H1 (cell line): ENCODE measurements at regions not wholly inside any gene's neighbourhood (a gene's known extent, or its start where the extent isn't known, plus 50 kb on each side); places are given as distances from the start of the nearest gene placed in this dataset.

Experiments used
- CTCF ChIA-PET: fragments of 300-600 bp; sonication (Branson Sonifier 250); formaldehyde crosslinking; loops from one replicate; lab custom pipeline; 2021; ENCODE audit not compliant: partially characterized antibody; lab: Charles Lee
- POLR2A ChIA-PET: fragments of 300-600 bp; sonication (Branson Sonifier 250); formaldehyde crosslinking; loops from one replicate; lab custom pipeline; 2021; ENCODE audit warnings: inconsistent platforms; ENCODE audit not compliant: partially characterized antibody; lab: Charles Lee
- DNase-seq, 2 experiments: peaks; one replicate each; pipeline versions ENCODE4 v3.0.0 to v3.0.0-alpha.2; 2010 to 2022; ENCODE audit warnings: low spot score in 2 of 2, low read depth in 1 of 2, mixed read lengths in 1 of 2
- FAIRE-seq: peaks from 2 replicates; lab custom pipeline; 2011; peaks lifted over from hg19 to GRCh38; lab: Jason Lieb, UNC
- H2AFZ ChIP-seq: 2 replicates; pipeline ENCODE4 v1.8.1; 2012; ENCODE audit warnings: low read length, inconsistent platforms
- H2AK5ac ChIP-seq: 2 replicates; pipeline ENCODE4 v1.6.1; 2013; ENCODE audit warnings: low read depth, low read length
- H2BK120ac ChIP-seq: replicated peaks from 2 replicates; pipeline ENCODE3; 2013; ENCODE audit warnings: low read depth, low read length, inconsistent platforms
- H2BK12ac ChIP-seq: 2 replicates; pipeline ENCODE4 v1.6.1; 2013; ENCODE audit warnings: low read depth, low read length
- H2BK15ac ChIP-seq: 2 replicates; pipeline ENCODE4 v1.6.1; 2013; ENCODE audit warnings: low read length
- H2BK20ac ChIP-seq: 2 replicates; pipeline ENCODE4 v1.6.1; 2013; ENCODE audit warnings: low read length
- H2BK5ac ChIP-seq: 2 replicates; pipeline ENCODE4 v1.6.1; 2013; ENCODE audit warnings: low read depth, low read length
- H3K14ac ChIP-seq: 2 replicates; pipeline ENCODE4 v1.6.1; 2013; ENCODE audit warnings: inconsistent platforms; ENCODE audit not compliant: insufficient read length
- H3K18ac ChIP-seq: 2 replicates; pipeline ENCODE4 v1.6.1; 2013; ENCODE audit warnings: low read length; ENCODE audit errors: extremely low read depth
- H3K23ac ChIP-seq: 2 replicates; pipeline ENCODE4 v1.6.1; 2013; ENCODE audit warnings: inconsistent platforms; ENCODE audit not compliant: insufficient read length
- H3K23me2 ChIP-seq: 2 replicates; pipeline ENCODE4 v1.6.1; 2013; ENCODE audit warnings: low read depth, low read length
- H3K27ac ChIP-seq: 2 replicates; pipeline ENCODE4 v1.6.1; 2011; ENCODE audit warnings: low read depth, low read length, inconsistent platforms
- H3K27me3 ChIP-seq, 4 experiments: replicated peaks in 1 of 4; 1 replicate in 1 of 4; 2 replicates in 3 of 4; pipeline versions ENCODE4 v1.6.1 to v1.8.1; 2011 to 2013; ENCODE audit warnings: low read length in 3 of 4, mild to moderate bottlenecking in 3 of 4, inconsistent platforms in 2 of 4, mixed read lengths in 2 of 4, moderate library complexity in 1 of 4; ENCODE audit not compliant: control insufficient read depth in 3 of 4, insufficient read depth in 3 of 4; ENCODE audit errors: extremely low read depth in 1 of 4
- H3K36me3 ChIP-seq, 4 experiments: 2 replicates each; pipeline versions ENCODE4 v1.6.1 to v1.8.1; 2011 to 2013; ENCODE audit warnings: mild to moderate bottlenecking in 4 of 4, low read length in 3 of 4, moderate library complexity in 2 of 4, control low read depth in 1 of 4, inconsistent platforms in 1 of 4; ENCODE audit not compliant: insufficient read depth in 4 of 4, control insufficient read depth in 2 of 4
- H3K4ac ChIP-seq: replicated peaks from 2 replicates; pipeline ENCODE3; 2013; ENCODE audit warnings: low read length, low read depth, mixed read lengths, inconsistent platforms; ENCODE audit not compliant: insufficient read length
- H3K4me1 ChIP-seq, 4 experiments: replicated peaks in 1 of 4; 1 replicate in 1 of 4; 2 replicates in 3 of 4; pipeline versions ENCODE4 v1.6.1 to v1.8.1; 2011 to 2013; ENCODE audit warnings: low read length in 3 of 4, inconsistent platforms in 2 of 4, mixed read lengths in 1 of 4; ENCODE audit not compliant: insufficient read depth in 4 of 4, control insufficient read depth in 3 of 4
- H3K4me2 ChIP-seq, 2 experiments: 2 replicates each; pipeline versions ENCODE4 v1.6.1 to v1.8.1; 2011 to 2013; ENCODE audit warnings: low read depth in 2 of 2, low read length in 2 of 2, control low read depth in 1 of 2, inconsistent platforms in 1 of 2, mild to moderate bottlenecking in 1 of 2; ENCODE audit not compliant: insufficient read depth in 1 of 2
- H3K4me3 ChIP-seq, 4 experiments: fragments of 200-600, 300-600 bp in 1 of 4; sonication (generic), shearing (Covaris generic), sonication (Bioruptor Twin) in 1 of 4; 2 replicates each; pipeline versions ENCODE4 v1.5.1 to v1.8.1; 2011 to 2016; ENCODE audit warnings: low read length in 4 of 4, low read depth in 3 of 4, control low read depth in 2 of 4, inconsistent platforms in 2 of 4, mild to moderate bottlenecking in 2 of 4, mixed read lengths in 1 of 4, moderate library complexity in 1 of 4; ENCODE audit not compliant: insufficient read depth in 2 of 4; ENCODE audit errors: extremely low read depth in 1 of 4
- H3K56ac ChIP-seq: replicated peaks from 2 replicates; pipeline ENCODE3; 2013; ENCODE audit warnings: low read depth, mild to moderate bottlenecking, mixed read lengths, low read length, inconsistent platforms; ENCODE audit not compliant: insufficient read length
- H3K79me1 ChIP-seq: 2 replicates; pipeline ENCODE4 v1.6.1; 2013; ENCODE audit warnings: low read depth, low read length, control low read depth
- H3K79me2 ChIP-seq, 2 experiments: 2 replicates each; pipeline versions ENCODE4 v1.6.1 to v1.8.1; 2012 to 2013; ENCODE audit warnings: low read length in 2 of 2, mild to moderate bottlenecking in 2 of 2, inconsistent platforms in 1 of 2; ENCODE audit not compliant: insufficient read depth in 2 of 2, control insufficient read depth in 1 of 2
- H3K9ac ChIP-seq, 4 experiments: replicated peaks in 1 of 4; 1 replicate in 1 of 4; 2 replicates in 3 of 4; pipeline versions ENCODE4 v1.6.1 to v1.8.1; 2011 to 2013; ENCODE audit warnings: low read depth in 3 of 4, low read length in 3 of 4, control low read depth in 2 of 4, mild to moderate bottlenecking in 2 of 4, moderate library complexity in 2 of 4, inconsistent platforms in 1 of 4; ENCODE audit errors: extremely low read depth in 1 of 4
- H3K9me3 ChIP-seq, 2 experiments: 2 replicates each; pipeline versions ENCODE4 v1.6.1 to v1.8.1; 2012 to 2013; ENCODE audit warnings: mild to moderate bottlenecking in 2 of 2, moderate library complexity in 2 of 2, control low read depth in 1 of 2, inconsistent platforms in 1 of 2, low read depth in 1 of 2, low read length in 1 of 2, mixed read lengths in 1 of 2; ENCODE audit not compliant: insufficient read depth in 2 of 2
- H4K20me1 ChIP-seq, 2 experiments: replicated peaks in 1 of 2; 2 replicates each; pipeline versions ENCODE3 to v1.8.1; 2011 to 2013; ENCODE audit warnings: inconsistent platforms in 2 of 2, low read length in 2 of 2, mild to moderate bottlenecking in 1 of 2; ENCODE audit not compliant: insufficient read depth in 2 of 2, control insufficient read depth in 1 of 2
- H4K5ac ChIP-seq: 2 replicates; pipeline ENCODE4 v1.6.1; 2013; ENCODE audit warnings: low read length, low read depth, mixed read lengths, inconsistent platforms; ENCODE audit not compliant: insufficient read length
- H4K8ac ChIP-seq: 2 replicates; pipeline ENCODE4 v1.8.0; 2013; ENCODE audit warnings: mild to moderate bottlenecking, moderate library complexity, low read length, inconsistent platforms; ENCODE audit not compliant: insufficient read depth; ENCODE audit errors: extremely low read depth
- H4K91ac ChIP-seq: replicated peaks from 2 replicates; pipeline ENCODE3; 2013; ENCODE audit warnings: low read length, mixed read lengths, inconsistent platforms; ENCODE audit not compliant: insufficient read length
- CBX5 ChIP-seq: fragments of 300-800, 300-1000 bp; sonication (generic); IDR thresholded peaks from 2 replicates; pipeline ENCODE4 v1.7.1; 2016; ENCODE audit warnings: antibody characterized with exemption, low read length, low read depth
- CHD2 ChIP-seq: IDR thresholded peaks from 2 replicates; pipeline ENCODE4 v1.6.1; 2012; ENCODE audit warnings: low read length, improper control_type of control experiment
- CREB1 ChIP-seq: IDR thresholded peaks from 2 replicates; pipeline ENCODE4 v1.6.1; 2012; ENCODE audit warnings: inconsistent platforms
- CTBP2 ChIP-seq: IDR thresholded peaks from 2 replicates; pipeline ENCODE4 v1.7.0; 2011; ENCODE audit warnings: borderline replicate concordance, mild to moderate bottlenecking, moderate library complexity, mixed read lengths, low read length; ENCODE audit not compliant: insufficient read depth, insufficient read length
- EGR1 ChIP-seq: IDR thresholded peaks from 2 replicates; pipeline ENCODE4 v1.6.1; 2011; ENCODE audit warnings: low read depth, low read length, borderline replicate concordance
- GABPA ChIP-seq: IDR thresholded peaks from 2 replicates; pipeline ENCODE4 v1.6.1; 2011; ENCODE audit warnings: mild to moderate bottlenecking, low read length, moderate library complexity, borderline replicate concordance; ENCODE audit not compliant: insufficient read depth
- KDM1A ChIP-seq: fragments of 200-600, 300-600 bp; sonication (generic); IDR thresholded peaks from 2 replicates; pipeline ENCODE4 v1.7.1; 2016; ENCODE audit warnings: mild to moderate bottlenecking, low read length, borderline replicate concordance
- SIRT6 ChIP-seq: IDR thresholded peaks from one replicate; pipeline ENCODE4 v1.7.1; 2012; ENCODE audit warnings: low read length, inconsistent platforms
- SP2 ChIP-seq: IDR thresholded peaks from 2 replicates; pipeline ENCODE4 v1.6.1; 2012; ENCODE audit warnings: mild to moderate bottlenecking, low read length, inconsistent platforms
- WGBS, 2 experiments: shearing (Covaris generic) in 1 of 2; methylation state at CpG; one replicate each; pipeline versions ENCODE4 v1.1.6 to v1.1.7; 2013 to 2015; ENCODE audit warnings: low lambda C conversion rate in 2 of 2, mixed read lengths in 2 of 2, inconsistent platforms in 1 of 2, low coverage in 1 of 2, missing lambda C conversion rate in 1 of 2; ENCODE audit not compliant: insufficient replicate concordance in 2 of 2, insufficient coverage in 1 of 2, insufficient read length in 1 of 2; ENCODE audit errors: extremely low coverage in 1 of 2, missing lambda C conversion rate in 1 of 2; 5-methylcytosine and 5-hydroxymethylcytosine counted together

DNA sequence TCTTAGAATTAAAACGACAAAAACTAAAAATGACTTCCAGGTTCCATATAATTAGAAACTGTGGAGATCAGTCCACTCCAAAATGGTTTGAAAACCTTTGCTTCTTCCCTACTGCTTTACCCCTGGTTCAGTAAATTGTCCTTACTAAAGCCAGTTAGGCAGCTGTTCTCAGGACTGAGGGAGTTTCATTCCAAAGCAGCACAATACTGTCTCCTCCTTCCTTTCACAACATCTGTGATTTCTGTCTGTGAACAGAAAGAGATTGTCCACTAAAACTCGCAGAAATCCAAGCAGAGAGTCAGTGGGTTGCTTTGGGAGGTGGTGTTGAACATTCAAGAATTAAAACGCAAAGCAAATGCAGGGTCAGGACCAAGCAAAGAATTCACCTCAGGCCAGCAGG is 740.8 kb upstream of the ZNF608 start:
- POLR2A ChIA-PET = no interaction called here
- no peak for DNase-seq

More for the DNA sequence above, 740.8 kb upstream of the ZNF608 start:
- FAIRE-seq = no peak
- no peaks in the 10 kb centered on the region for H3K79me1 ChIP-seq
- H3K27ac ChIP-seq = no peak overlapping the region
- H3K14ac ChIP-seq = no peak overlapping the region
- WGBS, 2 experiments = 84% methylated on average over 3 of the region's 3 CpGs; no CpG with 5 or more reads in 1 of the 2 experiments
- H4K5ac ChIP-seq = no peak overlapping the region
- no peaks in the 10 kb centered on the region for H3K36me3 ChIP-seq
- no peaks in the 10 kb centered on the region for H4K20me1 ChIP-seq
- peak overlapping the region; percentile 8 for H4K91ac ChIP-seq
- no peak overlapping the region for H4K8ac ChIP-seq
- H3K4me3 ChIP-seq = no peak overlapping the region
- H3K23me2 ChIP-seq = no peaks in the 10 kb centered on the region
- TF ChIP-seq GABPA (no peak), SIRT6 (no peak), CBX5 (no peak), CTBP2 (no peak), CHD2 (no peak), EGR1 (no peak), CREB1 (no peak), SP2 (no peak), KDM1A (no peak)
- no peak overlapping the region for H3K4ac ChIP-seq
- no peak overlapping the region for H2BK5ac ChIP-seq
- no peak overlapping the region for H3K23ac ChIP-seq
- CTCF ChIA-PET = no interaction called here
- no peak overlapping the region; the same call in 1 of the 2 replicates for H2BK20ac ChIP-seq
- peaks cover 0 to 11% (median 4%) of the 10 kb centered on the region in 4 experiments; a peak in 5 of 7 replicates for H3K4me1 ChIP-seq
- no peak overlapping the region for H2BK12ac ChIP-seq
- H2BK15ac ChIP-seq = no peak overlapping the region
- no peak overlapping the region for H2BK120ac ChIP-seq
- no peaks in the 10 kb centered on the region for H3K79me2 ChIP-seq
- H2AK5ac ChIP-seq = no peak overlapping the region
- H2AFZ ChIP-seq = 0 out of 2 replicates have a peak overlapping the region, but pooled peaks have one; percentile 61
- no peak overlapping the region for H3K9ac ChIP-seq
- H3K18ac ChIP-seq = no peak overlapping the region
- H3K9me3 ChIP-seq = no peaks in the 10 kb centered on the region
- no peaks in the 10 kb centered on the region for H3K27me3 ChIP-seq
- H3K56ac ChIP-seq = no peak overlapping the region
- no peak overlapping the region for H3K4me2 ChIP-seq
